ENCODE measurements at regions not wholly inside any gene's neighbourhood (a gene's known extent, or its start where the extent isn't known, plus 50 kb on each side); places are given as distances from the start of the nearest gene placed in this dataset.

- CTCF ChIA-PET = no interaction called here
- no peaks in the 10 kb centered on the region for H3K9me3 Mint-ChIP-seq
- H3K36me3 Mint-ChIP-seq (ENCODE audit: low read depth) = no peaks in the 10 kb centered on the region
- no peak for ATAC-seq
- no peaks in the 10 kb centered on the region for H3K4me1 Mint-ChIP-seq (ENCODE audit: low read depth)
- intact Hi-C loops (cut with micrococcal nuclease) = no loop called here
- no peak overlapping the region for H3K27ac Mint-ChIP-seq
- H3K27me3 Mint-ChIP-seq = peaks cover 6% of the 10 kb centered on the region
- POLR2A ChIA-PET = no interaction called here
- no peak for TF ChIP-seq CTCF (IDR thresholded peaks at IDR 0.05)
- no peak for DNase-seq
- H3K4me3 Mint-ChIP-seq = no peak overlapping the region
These were observed 491.7 kb downstream of the SETD4 start for GRCh38 chr21:35568643-35569042.

GRCh38 chr21:35566874-35567273, 493.5 kb downstream of the SETD4 start:
- no peak for ATAC-seq
- ChIA-PET CTCF (interaction anchor here (1.0 kb wide), 1 partner anchor 10 kb away, joined by 3 read pairs; no protein-coding TSS in a partner anchor), POLR2A (no interaction called here)
- DNase-seq = no peak
- intact Hi-C loops (cut with micrococcal nuclease) = no loop called here
- Mint-ChIP-seq H3K9me3 (no peaks in the 10 kb centered on the region), H3K36me3 (ENCODE audit: low read depth) (no peaks in the 10 kb centered on the region), H3K27me3 (peaks cover 6% of the 10 kb centered on the region), H3K4me3 (no peak overlapping the region), H3K4me1 (ENCODE audit: low read depth) (no peaks in the 10 kb centered on the region), H3K27ac (no peak overlapping the region)
- no peak for TF ChIP-seq CTCF (IDR thresholded peaks at IDR 0.05)

- H3K36me3 Mint-ChIP-seq (ENCODE audit: low read depth) = no peaks in the 10 kb centered on the region
- no peaks in the 10 kb centered on the region for H3K9me3 Mint-ChIP-seq
- intact Hi-C loops (cut with micrococcal nuclease) = no loop called here
- peaks cover 6% of the 10 kb centered on the region for H3K27me3 Mint-ChIP-seq
- H3K4me3 Mint-ChIP-seq = no peak overlapping the region
- CTCF ChIA-PET = no interaction called here
- no peak overlapping the region for H3K27ac Mint-ChIP-seq
- no peak for DNase-seq
- H3K4me1 Mint-ChIP-seq (ENCODE audit: low read depth) = no peaks in the 10 kb centered on the region
- no peak for TF ChIP-seq CTCF (IDR thresholded peaks at IDR 0.05)
- POLR2A ChIA-PET = no interaction called here
- ATAC-seq = no peak
These were observed 495.1 kb downstream of the SETD4 start for GRCh38 chr21:35565204-35565611.

GRCh38 chr21:35563885-35564451, 496.4 kb downstream of the SETD4 start:
- no peak for DNase-seq
- no peak for TF ChIP-seq CTCF (IDR thresholded peaks at IDR 0.05)
- no peaks in the 10 kb centered on the region for H3K9me3 Mint-ChIP-seq
- ChIA-PET CTCF (no interaction called here), POLR2A (no interaction called here)
- no peaks in the 10 kb centered on the region for H3K4me1 Mint-ChIP-seq (ENCODE audit: low read depth)
- intact Hi-C loops (cut with micrococcal nuclease) = no loop called here
- peaks cover 6% of the 10 kb centered on the region for H3K27me3 Mint-ChIP-seq
- no peak overlapping the region for H3K4me3 Mint-ChIP-seq
- no peak for ATAC-seq
- no peak overlapping the region for H3K27ac Mint-ChIP-seq
- H3K36me3 Mint-ChIP-seq (ENCODE audit: low read depth) = no peaks in the 10 kb centered on the region

- Mint-ChIP-seq H3K36me3 (ENCODE audit: low read depth) (no peaks in the 10 kb centered on the region), H3K9me3 (no peaks in the 10 kb centered on the region), H3K4me3 (no peak overlapping the region), H3K4me1 (ENCODE audit: low read depth) (no peaks in the 10 kb centered on the region), H3K27me3 (peaks cover 2% of the 10 kb centered on the region), H3K27ac (no peak overlapping the region)
- intact Hi-C loops (cut with micrococcal nuclease) = no loop called here
- CTCF ChIA-PET = no interaction called here
- no peak for ATAC-seq
- TF ChIP-seq CTCF (IDR thresholded peaks at IDR 0.05) = no peak
- DNase-seq = no peak
- POLR2A ChIA-PET = no interaction called here
These were observed 497.4 kb downstream of the SETD4 start for GRCh38 chr21:35562876-35563275.

Measured in activated CD8-positive, alpha-beta T cell treated with anti-CD3 and anti-CD28 coated beads for 36 hours (primary cell).